M059J (cell line): ENCODE measurements at regions not wholly inside any gene's neighbourhood (a gene's known extent, or its start where the extent isn't known, plus 50 kb on each side); places are given as distances from the start of the nearest gene placed in this dataset.
"Not testable (repeated sequence)": the region's sequence is repeated elsewhere in the genome, so short reads cannot be mapped to it uniquely, and the experiment has no call there.

Experiments used
- DNase-seq: peaks from one replicate; pipeline ENCODE4 v3.0.0-alpha.2; 2012; ENCODE audit warnings: low read depth

- DNase-seq: no peak
These were observed 100.4 kb downstream of the CD83 start for GRCh38 chr6:14217728-14218518.

- DNase-seq: no peak
These were observed 100.9 kb downstream of the CD83 start for GRCh38 chr6:14218519-14218800.

- no peak for DNase-seq
These were observed 104.2 kb downstream of the CD83 start for GRCh38 chr6:14221564-14222279.

- no peak for DNase-seq
These were observed 105.4 kb downstream of the CD83 start for GRCh38 chr6:14222956-14223355.

GRCh38 chr6:14224359-14225103 lies 107.0 kb downstream of the CD83 start:
- DNase-seq: no peak

- no peak for DNase-seq
These were observed 108.6 kb downstream of the CD83 start for GRCh38 chr6:14226051-14226660.

GRCh38 chr6:14228571-14228970 lies 111.0 kb downstream of the CD83 start:
- DNase-seq: peak; percentile 84

GRCh38 chr6:14231071-14231483 lies 113.5 kb downstream of the CD83 start:
- DNase-seq: no peak

GRCh38 chr6:14231501-14232280 lies 114.1 kb downstream of the CD83 start:
- DNase-seq: no peak

- no peak for DNase-seq
These were observed 115.3 kb downstream of the CD83 start for GRCh38 chr6:14232889-14233288.

GRCh38 chr6:14235653-14236356 lies 118.2 kb downstream of the CD83 start:
- no peak for DNase-seq

GRCh38 chr6:14239097-14239496 lies 121.5 kb downstream of the CD83 start:
- DNase-seq: no peak

- DNase-seq: no peak
These were observed 123.0 kb downstream of the CD83 start for GRCh38 chr6:14240411-14241166.

GRCh38 chr6:14241255-14242070 lies 123.9 kb downstream of the CD83 start:
- no peak for DNase-seq

GRCh38 chr6:14242912-14243311 lies 125.3 kb downstream of the CD83 start:
- not testable (repeated sequence) for DNase-seq

- no peak for DNase-seq
These were observed 126.0 kb downstream of the CD83 start for GRCh38 chr6:14243597-14243996.

GRCh38 chr6:14246876-14247275 lies 129.3 kb downstream of the CD83 start:
- DNase-seq: no peak

- DNase-seq: no peak
These were observed 133.0 kb downstream of the CD83 start for GRCh38 chr6:14250573-14250972.

GRCh38 chr6:14252271-14252850 lies 134.8 kb downstream of the CD83 start:
- DNase-seq: no peak
